Fibroblast of the conjunctiva (primary cell): ENCODE measurements at regions not wholly inside any gene's neighbourhood (a gene's known extent, or its start where the extent isn't known, plus 50 kb on each side); places are given as distances from the start of the nearest gene placed in this dataset.

Source experiments
- DNase-seq: peaks from one replicate; pipeline ENCODE4 v3.0.0-alpha.2; 2010; ENCODE audit warnings: low read depth

DNA sequence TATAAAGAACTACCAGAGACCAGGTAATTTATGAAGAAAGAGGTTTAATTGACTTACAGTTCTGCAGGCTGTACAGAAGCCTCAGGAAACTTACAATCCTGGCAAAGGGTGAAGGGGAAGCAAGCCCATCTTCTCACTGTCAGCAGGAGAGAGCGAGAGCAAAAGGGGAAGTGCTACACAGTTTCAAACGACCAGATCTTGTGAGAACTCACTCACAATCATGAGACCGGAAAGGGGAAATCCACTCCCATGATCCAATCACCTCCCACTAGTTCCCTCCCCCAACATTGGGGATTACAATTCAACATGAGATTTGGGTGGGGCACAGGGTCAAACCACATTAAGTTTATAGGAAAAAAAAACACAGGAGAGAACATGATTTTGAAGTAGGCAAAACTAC is 222.1 kb upstream of the SHH start:
- DNase-seq: no peak

DNA sequence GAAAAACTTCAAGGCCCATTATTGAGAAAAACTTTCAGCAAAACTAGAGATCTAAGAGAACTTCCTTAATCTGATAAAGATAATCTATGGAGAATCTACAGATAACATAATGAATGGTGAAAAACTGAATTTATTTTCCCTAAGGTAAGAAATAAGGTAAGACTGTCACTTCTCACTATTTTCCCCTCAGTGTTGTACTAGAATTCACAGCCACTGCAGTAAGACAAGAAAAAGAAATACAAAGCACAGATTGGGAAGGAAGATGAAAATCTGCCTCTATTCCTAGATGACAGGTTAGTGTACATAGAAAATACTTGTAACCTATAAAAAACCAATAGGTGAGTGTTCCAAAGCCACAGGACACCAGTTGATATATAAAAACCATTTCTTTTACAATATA is 220.7 kb upstream of the SHH start:
- no peak for DNase-seq

- no peak for DNase-seq
Observed at GRCh38 chr7:156031679-156032478, 219.6 kb upstream of the SHH start.

DNA sequence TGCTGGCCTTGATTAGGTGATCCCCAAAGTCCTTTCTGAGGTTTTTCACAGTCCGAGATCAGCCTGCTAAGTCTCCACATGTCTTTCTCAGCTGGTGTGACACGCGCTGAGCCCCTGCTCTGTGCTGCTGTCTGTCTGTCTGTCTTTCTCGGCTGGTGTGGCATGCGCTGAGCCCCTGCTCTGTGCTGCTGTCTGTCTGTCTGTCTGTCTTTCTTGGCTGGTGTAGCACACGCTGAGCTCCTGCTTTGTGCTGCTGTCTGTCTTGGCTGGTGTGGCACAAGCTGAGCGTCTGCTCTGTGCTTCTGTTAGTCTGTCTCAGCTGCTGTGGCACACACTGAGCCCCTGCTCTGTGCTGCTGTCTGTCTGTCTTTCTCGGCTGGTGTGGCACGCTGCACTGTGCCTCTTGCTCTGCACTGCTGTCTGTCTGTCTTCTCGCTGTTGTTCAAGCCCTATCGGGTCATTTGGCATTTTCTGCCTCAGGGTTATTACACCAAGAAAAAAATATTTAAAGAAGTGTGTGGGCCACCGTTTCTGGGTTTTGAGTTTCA is 217.3 kb upstream of the SHH start:
- no peak for DNase-seq

GRCh38 chr7:156028521-156028920 is 216.3 kb upstream of the SHH start:
- no peak for DNase-seq

GRCh38 chr7:156027821-156028220 is 215.6 kb upstream of the SHH start:
- DNase-seq: no peak

- DNase-seq: no peak
Observed at GRCh38 chr7:156026603-156027002, 214.3 kb upstream of the SHH start.

DNA sequence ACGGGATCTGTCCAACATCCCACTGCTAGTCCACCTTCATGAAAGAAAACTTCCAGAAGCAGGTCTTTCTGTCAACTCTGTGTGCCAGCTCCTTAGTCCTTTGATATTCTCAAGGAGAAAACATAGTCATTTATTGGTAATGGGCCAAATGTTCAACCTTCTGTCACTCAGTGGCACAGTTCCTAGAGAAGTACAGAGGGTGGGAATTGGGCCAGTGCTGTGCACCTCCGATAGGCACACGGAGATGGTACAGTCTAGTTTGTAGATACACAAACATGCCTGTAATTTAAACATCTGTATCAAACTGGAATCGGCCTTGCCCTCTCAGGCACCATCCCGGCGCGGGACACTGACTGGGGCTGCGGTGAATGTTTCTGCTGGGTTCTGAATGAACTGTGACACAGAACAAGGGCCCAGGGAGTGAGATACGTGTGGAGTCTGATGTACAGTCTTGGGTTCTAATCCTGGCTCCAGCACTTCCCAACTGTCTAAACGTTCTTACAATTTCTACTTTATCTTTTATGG is 213.9 kb upstream of the SHH start:
- no peak for DNase-seq

DNA sequence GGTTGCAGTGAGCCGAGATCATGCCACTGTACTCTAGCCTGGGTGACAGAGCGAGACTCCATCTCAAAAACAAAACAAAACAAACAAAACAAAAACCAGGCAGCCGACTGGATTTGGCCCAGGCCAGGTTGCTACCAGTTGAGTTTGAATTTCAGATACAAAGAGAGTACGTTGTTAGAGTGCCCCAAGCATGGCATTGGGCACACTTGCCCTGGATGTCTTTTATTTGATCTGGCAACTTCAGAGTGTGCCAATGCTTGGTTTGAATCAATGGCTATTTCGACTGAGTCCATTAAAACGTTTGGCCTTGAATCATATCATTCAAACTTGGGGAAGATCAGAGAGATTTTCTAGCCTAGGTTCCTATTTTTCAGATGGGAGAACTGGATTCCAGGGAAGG is 213.4 kb upstream of the SHH start:
- no peak for DNase-seq

DNA sequence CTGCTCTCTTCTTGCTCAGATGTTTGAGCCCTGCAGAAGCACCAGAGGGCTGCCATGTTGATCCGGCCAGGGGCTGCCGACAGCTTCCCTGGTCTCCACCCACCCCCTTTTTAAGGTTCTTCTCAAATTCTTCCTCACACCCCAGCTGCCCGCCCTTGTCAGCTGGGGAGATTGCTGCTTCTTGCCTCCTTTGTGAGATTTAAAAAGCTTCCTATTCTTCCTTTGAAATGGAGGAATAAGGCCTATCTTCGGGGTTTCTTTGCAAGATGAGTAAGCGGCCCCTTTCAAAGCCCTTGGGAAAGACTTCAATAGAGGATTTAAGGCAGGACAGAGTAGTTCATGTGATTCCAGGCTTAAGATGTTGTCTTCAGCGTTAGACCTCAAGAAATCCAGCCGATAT is 211.9 kb upstream of the SHH start:
- DNase-seq: no peak

DNA sequence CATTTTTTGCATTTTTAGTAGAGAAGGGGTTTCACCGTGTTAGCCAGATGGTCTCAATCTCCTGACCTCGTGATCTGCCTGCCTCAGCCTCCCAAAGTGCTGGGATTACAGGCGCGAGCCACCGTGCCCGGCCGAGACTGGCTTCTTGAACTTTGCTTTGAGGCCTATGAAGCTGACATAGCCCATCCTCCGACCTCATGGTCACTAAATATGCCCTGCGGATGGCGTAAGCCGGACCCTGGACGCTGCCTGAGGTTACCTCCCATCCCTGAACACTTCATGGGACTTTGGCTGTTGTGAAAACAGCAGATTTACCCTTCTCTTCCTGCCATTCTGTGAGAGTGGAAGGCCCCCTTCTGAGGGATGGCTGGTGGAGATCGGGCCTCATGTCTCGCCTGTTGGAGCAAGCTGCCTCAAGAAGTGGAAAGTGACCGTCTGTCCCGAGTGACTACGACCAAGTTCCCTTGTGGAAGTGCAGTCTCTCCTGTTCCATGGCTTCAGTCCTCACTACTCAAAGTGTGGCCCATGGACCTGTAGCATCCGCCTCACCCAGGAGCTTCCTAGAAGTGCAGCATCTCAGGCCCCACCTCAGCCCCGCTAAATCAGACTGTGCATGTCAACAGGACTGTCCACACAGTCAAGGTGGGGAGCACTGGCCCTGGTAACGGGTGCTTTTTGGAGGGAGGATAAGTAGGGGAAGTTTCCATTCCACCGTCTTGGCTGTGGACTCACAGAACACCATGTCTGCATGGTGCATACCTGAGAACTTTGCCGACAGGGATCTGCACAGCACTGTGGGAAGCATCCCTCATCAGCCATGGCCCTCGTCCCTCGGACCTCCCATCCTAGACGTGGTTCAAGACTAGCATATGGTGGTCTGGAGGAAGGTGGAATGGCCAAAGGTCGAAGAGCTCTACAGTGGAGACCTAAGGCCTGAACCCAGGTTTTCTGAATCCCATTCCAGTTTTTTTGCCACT is 210.5 kb upstream of the SHH start:
- DNase-seq: no peak

- DNase-seq: no peak
Observed at GRCh38 chr7:156021471-156021870, 209.2 kb upstream of the SHH start.

DNA sequence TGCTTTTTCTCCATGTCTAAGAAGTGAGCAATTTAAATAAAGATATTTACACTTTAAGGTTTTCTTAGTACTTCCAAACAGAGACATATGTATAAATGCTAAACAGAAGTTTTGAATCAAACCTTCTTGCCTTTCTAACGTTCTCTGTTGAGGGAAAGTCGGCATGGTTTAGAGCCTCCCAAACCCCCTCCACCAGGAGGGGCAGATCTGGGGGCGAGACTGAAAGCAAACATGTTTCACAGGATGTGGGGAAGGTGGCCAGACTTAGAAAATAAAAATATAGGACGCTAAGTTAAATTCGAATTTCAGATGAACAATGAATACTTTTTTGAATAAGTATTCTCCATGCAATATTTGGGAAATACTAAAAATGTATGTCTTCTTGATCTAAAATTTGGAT is 208.3 kb upstream of the SHH start:
- DNase-seq: no peak

DNA sequence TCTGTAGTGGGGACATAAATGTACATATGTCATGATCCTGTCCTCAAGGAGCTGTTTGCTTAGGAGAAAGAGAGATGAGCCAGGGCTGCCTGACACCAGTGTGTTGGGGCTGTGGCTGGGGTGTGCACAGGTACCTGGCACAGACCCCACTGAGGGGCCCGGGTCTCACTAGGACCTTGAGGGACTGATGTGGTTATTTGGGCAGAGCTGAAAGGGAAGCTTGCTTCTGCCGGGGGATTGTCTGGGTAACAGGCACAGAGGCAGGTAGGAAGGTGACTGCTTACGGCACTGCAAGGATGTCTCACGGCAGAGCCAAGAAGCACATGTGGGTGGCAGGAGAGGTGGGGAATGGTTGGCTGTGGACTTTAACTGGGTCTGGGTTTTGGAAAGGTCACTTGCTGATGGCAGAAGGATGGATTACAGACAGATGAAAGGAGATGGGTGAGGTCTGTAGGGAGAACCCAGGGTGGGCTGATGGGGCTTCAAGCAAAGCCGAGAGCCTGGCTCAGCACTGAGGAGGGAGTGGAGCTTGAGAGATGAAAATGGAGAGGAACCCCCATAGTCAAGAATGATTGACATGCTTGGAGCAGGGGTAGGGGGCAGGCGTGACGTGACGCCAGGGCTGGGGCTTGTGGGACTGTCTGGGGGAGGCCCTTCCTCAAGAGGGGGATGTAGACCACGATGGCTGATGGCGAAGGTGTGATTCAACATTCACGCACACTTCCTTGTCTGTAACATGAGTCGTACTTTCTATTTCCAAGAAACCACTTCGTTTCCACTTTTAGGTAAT is 207.7 kb upstream of the SHH start:
- DNase-seq: no peak

DNA sequence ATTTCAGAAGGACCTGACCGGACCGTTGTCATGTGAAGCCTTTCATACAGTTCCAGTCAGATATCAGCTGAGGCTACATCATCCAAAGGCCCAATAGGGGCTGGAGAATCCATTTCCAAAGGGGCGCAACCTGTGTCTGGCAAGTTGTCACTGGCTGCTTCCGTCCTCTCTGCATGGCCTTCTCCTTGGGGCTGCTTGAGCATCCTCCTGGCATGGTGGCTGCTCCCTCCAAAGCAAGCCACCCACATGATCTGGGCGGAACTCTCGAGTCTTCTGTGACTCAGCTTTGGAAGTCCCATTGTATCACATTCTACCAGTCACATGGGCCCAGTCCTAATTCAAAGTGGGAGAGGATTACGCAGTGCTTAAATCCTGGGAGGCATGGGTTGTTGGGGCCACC is 207.0 kb upstream of the SHH start:
- DNase-seq: no peak

DNA sequence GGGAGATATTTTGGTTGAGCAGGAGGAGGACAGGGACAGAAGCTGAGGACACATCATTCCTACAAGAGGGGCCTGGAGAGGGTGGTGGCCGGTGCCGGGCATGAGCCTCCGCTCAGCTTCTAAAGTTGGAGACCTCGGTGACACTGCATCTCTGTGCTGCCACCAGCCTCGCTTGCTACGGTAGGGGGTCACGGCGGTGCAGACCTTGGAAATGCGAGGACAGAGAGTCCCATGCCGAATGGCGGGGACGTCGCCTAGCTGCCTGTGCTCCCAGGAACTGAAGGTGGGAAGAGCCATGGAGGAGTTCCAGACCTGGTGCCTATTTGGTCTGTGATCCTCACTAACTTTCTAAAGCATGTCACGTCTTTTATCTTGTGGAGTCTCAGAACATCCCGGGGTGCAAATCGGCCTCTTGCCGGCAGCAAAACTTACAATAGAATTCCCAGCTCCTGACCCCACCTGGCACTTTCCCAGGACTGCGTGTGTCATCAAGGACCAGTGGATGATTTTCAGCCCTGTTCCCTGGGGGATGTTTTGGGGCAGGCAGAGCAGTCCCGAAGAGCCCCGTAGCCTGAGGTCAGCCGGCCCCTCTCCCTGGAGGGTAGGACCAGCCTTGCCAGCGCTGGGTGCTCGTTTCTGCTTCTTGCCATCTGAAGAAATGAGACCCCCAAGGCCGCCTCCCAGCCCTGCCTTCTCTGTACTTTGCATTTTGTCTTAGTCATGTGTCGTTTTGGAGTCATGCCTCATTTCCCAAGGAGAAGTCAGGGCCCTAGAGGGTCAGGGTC is 205.8 kb upstream of the SHH start:
- DNase-seq: no peak

DNA sequence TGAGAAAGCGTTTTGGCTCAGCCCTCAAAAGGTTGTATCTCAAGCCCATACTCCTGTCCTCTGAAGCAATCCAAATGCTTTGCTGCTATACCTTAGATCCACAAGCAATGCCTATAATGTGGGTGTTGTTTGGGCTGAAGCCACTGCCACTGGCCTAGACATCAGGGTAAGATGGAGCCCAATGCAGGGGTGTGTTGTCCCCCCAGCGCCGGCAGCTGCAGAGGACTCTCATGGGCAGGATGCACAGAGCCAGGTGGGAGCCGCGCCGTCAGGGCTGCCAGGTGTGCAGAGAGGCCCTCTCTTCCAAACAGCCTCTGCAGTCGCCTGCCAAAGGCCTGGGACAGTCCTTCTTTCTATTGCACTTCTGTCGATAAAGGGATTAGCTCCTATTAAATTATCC is 205.2 kb upstream of the SHH start:
- no peak for DNase-seq

GRCh38 chr7:156015237-156016020 is 203.2 kb upstream of the SHH start:
- DNase-seq: no peak

DNA sequence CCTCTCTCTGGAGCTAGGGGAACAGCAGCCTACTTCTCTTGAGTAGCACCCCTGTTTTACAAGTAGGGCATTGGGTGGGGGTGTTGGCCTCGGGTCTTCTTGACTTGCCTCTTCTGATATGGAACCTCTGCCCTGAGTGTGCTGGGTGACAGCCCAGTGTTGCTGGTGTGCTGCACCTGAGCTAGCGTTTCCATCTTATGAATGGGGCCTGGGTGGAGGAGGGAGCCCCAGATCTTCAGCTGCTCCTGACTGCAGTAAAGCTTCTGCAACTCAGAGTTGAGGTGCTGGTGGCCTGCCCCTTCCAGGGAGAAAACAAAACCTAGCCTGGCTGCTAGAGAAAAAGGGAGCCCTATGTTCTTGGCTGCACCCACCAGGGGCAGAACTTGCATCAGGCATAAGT is 202.5 kb upstream of the SHH start:
- no peak for DNase-seq

DNA sequence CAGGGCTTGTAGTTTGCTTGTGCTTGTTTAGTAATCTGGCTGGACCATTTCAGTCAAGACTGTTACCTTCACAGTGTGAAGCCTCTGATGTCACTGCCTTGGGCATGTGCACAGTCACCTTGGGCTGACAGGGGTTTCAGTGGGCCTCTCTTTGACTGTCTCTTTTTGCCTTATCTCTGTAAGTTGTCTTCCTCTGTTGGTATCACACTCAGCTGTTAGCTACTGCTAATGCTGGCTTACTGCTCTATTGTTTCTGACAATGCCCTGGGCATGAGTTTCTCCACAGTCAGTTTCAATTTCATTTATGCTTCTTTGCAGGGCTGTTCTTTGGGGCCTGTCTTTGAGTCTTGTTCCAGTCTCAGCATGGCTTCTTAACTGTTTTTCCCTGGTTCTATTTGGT is 201.9 kb upstream of the SHH start:
- no peak for DNase-seq
